ENCODE measurements at regions not wholly inside any gene's neighbourhood (a gene's known extent, or its start where the extent isn't known, plus 50 kb on each side); places are given as distances from the start of the nearest gene placed in this dataset.

DNA sequence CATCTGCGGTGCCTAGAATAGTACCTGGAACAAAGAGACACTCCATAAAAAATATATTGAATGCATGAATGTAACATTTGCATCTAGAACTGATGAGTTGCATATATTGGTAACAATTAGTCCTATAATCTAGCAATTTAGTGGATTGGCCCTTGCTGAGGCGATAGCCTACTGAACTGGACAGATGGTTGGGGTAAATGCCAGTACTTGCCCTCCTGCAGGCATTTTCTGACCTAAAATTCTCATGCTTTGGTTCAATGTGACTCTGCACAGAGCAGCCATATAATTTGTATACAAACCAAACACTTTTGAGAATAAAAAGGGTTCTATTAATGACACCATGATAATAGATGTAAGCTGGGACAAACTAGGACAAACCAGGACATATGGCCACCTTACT, 313.6 kb downstream of the OLFM3 start:
- 84 to 90% (median 87%) methylated on average over 2 of the region's 2 CpGs for WGBS, 4 donors

DNA sequence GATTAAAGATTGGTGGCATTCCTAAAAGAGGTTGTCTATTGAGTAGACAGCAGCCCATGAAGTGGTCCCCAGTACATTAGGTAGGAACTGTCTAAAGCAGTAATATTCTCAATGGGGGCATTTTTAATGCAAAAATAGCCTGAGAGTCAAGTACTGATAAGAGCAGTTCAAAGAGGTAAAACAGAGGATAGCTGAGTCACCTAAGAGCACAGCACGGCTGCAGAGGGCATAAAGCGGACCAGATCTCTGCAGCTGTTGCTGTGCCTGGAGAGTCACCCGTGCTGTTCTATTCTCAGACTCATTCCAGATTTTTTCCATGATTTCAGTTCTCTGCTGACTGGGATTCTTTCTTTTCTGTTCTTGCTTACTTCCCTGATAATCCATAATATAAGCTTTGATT, 313.2 kb downstream of the OLFM3 start:
- H3K4me1 ChIP-seq: peaks cover 0 to 10% (median 0%) of the 10 kb centered on the region in 12 donors
- TF ChIP-seq POLR2A (IDR thresholded peaks at IDR 0.05): no peak
- intact Hi-C loops (cut with DNase I): no loop called here
- H3K27me3 ChIP-seq: no peaks in the 10 kb centered on the region
- no peak overlapping the region for H3K4me3 ChIP-seq
- no peaks in the 10 kb centered on the region for H3K36me3 ChIP-seq
- WGBS, 4 donors: 20 to 41% (median 23%) methylated on average over 3 of the region's 3 CpGs
- no peak overlapping the region for H3K27ac ChIP-seq
- H3K9me3 ChIP-seq: no peaks in the 10 kb centered on the region
- DNase-seq (no peak), ATAC-seq (peak in 2 of 4 donors; percentile 46 to 75)

More for the DNA sequence above, 313.6 kb downstream of the OLFM3 start:
- Histone ChIP-seq H3K27ac (no peak overlapping the region), H3K27me3 (no peaks in the 10 kb centered on the region), H3K9me3 (no peaks in the 10 kb centered on the region), H3K4me1 (peaks cover 0 to 10% (median 0%) of the 10 kb centered on the region in 12 donors), H3K4me3 (no peak overlapping the region), H3K36me3 (no peaks in the 10 kb centered on the region)
- intact Hi-C loops (cut with DNase I): no loop called here
- ATAC-seq: no peak
- DNase-seq: no peak
- TF ChIP-seq, protein P1, sequence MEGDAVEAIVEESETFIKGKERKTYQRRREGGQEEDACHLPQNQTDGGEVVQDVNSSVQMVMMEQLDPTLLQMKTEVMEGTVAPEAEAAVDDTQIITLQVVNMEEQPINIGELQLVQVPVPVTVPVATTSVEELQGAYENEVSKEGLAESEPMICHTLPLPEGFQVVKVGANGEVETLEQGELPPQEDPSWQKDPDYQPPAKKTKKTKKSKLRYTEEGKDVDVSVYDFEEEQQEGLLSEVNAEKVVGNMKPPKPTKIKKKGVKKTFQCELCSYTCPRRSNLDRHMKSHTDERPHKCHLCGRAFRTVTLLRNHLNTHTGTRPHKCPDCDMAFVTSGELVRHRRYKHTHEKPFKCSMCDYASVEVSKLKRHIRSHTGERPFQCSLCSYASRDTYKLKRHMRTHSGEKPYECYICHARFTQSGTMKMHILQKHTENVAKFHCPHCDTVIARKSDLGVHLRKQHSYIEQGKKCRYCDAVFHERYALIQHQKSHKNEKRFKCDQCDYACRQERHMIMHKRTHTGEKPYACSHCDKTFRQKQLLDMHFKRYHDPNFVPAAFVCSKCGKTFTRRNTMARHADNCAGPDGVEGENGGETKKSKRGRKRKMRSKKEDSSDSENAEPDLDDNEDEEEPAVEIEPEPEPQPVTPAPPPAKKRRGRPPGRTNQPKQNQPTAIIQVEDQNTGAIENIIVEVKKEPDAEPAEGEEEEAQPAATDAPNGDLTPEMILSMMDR (IDR thresholded peaks at IDR 0.05): no peak
- no peak for TF ChIP-seq POLR2A (IDR thresholded peaks at IDR 0.05)

DNA sequence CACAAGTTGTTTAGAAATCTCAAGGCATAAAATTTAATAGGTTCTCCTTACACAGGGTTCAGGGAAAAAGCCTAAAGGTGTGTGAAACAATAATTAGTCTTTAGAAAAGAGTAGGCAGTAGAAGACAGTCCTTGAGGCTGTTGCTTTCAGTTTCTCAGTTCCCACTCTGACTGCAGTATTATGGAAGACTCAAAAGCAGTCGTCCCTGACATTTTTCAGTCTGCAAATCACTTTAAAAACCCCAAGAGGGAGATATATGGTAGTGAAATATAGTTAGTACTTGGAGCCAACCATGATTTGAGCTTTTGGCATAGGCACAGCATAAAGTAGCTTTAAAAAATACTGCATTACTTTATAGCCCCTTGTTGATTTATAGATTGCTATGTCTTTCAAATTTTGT, 299.7 kb downstream of the OLFM3 start:
- ATAC-seq: no peak
- H3K9me3 ChIP-seq: peaks cover 0 to 4% (median 0%) of the 10 kb centered on the region in 12 donors
- WGBS, 4 donors: 12 to 20% (median 18%) methylated on average over 1 of the region's 1 CpG

DNA sequence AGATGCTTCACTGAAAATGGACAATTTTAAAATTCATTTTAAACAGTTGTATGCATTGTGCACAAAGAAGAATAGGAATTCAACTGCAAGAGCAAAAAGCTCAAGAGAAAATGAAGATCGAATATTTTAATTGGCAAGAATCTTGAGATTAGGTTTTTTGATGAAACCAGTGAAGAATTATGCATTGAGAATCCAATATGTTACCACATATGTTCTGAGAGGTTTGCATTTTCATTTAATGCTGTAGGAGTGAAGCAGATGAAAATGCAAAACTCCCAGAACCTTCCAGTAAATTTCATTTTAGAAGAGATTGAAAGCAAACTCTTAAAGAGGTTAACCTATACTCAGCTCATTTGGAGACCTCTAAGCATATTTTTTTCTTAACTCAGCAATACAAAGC, 298.0 kb downstream of the OLFM3 start:
- no peaks in the 10 kb centered on the region for H3K9me3 ChIP-seq
- no peaks in the 10 kb centered on the region for H3K36me3 ChIP-seq
- 67 to 86% (median 78%) methylated on average over 1 of the region's 1 CpG for WGBS, 4 donors
- no peaks in the 10 kb centered on the region for H3K27me3 ChIP-seq
- H3K4me3 ChIP-seq: no peak overlapping the region
- no peaks in the 10 kb centered on the region for H3K4me1 ChIP-seq
- DNase-seq (no peak), ATAC-seq (no peak)
- TF ChIP-seq, protein P1 (IDR thresholded peaks at IDR 0.05): no peak
- no peak for TF ChIP-seq POLR2A (IDR thresholded peaks at IDR 0.05)
- intact Hi-C loops (cut with DNase I): no loop called here
- H3K27ac ChIP-seq: no peak overlapping the region

More for the DNA sequence above, 299.7 kb downstream of the OLFM3 start:
- intact Hi-C loops (cut with DNase I): no loop called here
- H3K4me1 ChIP-seq: no peaks in the 10 kb centered on the region
- no peak for TF ChIP-seq POLR2A (IDR thresholded peaks at IDR 0.05)
- TF ChIP-seq, protein P1 (IDR thresholded peaks at IDR 0.05): no peak
- no peaks in the 10 kb centered on the region for H3K36me3 ChIP-seq
- no peak overlapping the region for H3K4me3 ChIP-seq
- no peak overlapping the region for H3K27ac ChIP-seq
- no peak for DNase-seq
- H3K27me3 ChIP-seq: no peaks in the 10 kb centered on the region

DNA sequence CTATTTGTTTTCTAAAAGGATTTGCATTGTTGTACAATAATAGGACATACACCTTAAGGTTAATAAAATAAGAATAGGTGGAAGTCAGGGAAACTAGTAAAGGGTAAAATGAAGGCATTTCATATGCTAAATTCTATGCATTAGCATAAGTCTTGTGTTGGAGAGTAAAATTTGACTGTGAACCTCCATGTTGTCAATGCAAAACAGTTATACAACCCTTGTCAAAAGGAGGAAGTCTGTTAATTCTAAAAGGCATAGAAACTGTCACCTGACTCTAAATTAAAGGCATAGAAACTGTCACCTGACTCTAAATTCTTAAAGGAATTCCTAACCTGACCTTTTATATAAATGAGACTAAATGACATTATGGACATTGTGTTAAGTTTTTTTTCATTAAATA, 291.8 kb downstream of the OLFM3 start:
- H3K36me3 ChIP-seq: no peaks in the 10 kb centered on the region
- no peaks in the 10 kb centered on the region for H3K27me3 ChIP-seq
- no peak for DNase-seq
- H3K4me1 ChIP-seq: no peaks in the 10 kb centered on the region
- H3K9me3 ChIP-seq: no peaks in the 10 kb centered on the region
- no peak for ATAC-seq
- H3K4me3 ChIP-seq: no peak overlapping the region
- TF ChIP-seq, protein P1 (IDR thresholded peaks at IDR 0.05): no peak
- no peak for TF ChIP-seq POLR2A (IDR thresholded peaks at IDR 0.05)
- no peak overlapping the region for H3K27ac ChIP-seq
- intact Hi-C loops (cut with DNase I): no loop called here

Data from heart left ventricle (tissue), 16 donors.